CD4-positive, alpha-beta T cell treated with Interleukin-2 at 100 ng/mL for 4 hours (primary cell): ENCODE measurements at regions not wholly inside any gene's neighbourhood (a gene's known extent, or its start where the extent isn't known, plus 50 kb on each side); places are given as distances from the start of the nearest gene placed in this dataset.

ENCODE experiments used
- DNase-seq: peaks from one replicate; pipeline ENCODE4 v3.0.0-alpha.2; 2020; ENCODE audit warnings: low spot score

- no peak for DNase-seq
Observed at GRCh38 chr4:120431180-120431579, 364.5 kb upstream of the MAD2L1 start.

- no peak for DNase-seq
Observed at GRCh38 chr4:120418146-120418545, 351.5 kb upstream of the MAD2L1 start.

- DNase-seq: no peak
Observed at GRCh38 chr4:120415896-120416295, 349.2 kb upstream of the MAD2L1 start.

GRCh38 chr4:120406960-120407359, 340.3 kb upstream of the MAD2L1 start:
- DNase-seq: no peak

- no peak for DNase-seq
Observed at GRCh38 chr4:120403296-120403695, 336.6 kb upstream of the MAD2L1 start.

GRCh38 chr4:120400441-120400840, 333.8 kb upstream of the MAD2L1 start:
- no peak for DNase-seq

- DNase-seq: no peak
Observed at GRCh38 chr4:120399826-120400225, 333.2 kb upstream of the MAD2L1 start.

- no peak for DNase-seq
Observed at GRCh38 chr4:120395746-120396145, 329.1 kb upstream of the MAD2L1 start.

GRCh38 chr4:120355881-120356280, 289.2 kb upstream of the MAD2L1 start:
- no peak for DNase-seq

GRCh38 chr4:120354381-120354780, 287.7 kb upstream of the MAD2L1 start:
- no peak for DNase-seq

GRCh38 chr4:120353235-120353634, 286.6 kb upstream of the MAD2L1 start:
- no peak for DNase-seq

- DNase-seq: no peak
Observed at GRCh38 chr4:120352739-120353138, 286.1 kb upstream of the MAD2L1 start.

GRCh38 chr4:120348948-120349347, 282.3 kb upstream of the MAD2L1 start:
- DNase-seq: no peak

GRCh38 chr4:120348521-120348920, 281.9 kb upstream of the MAD2L1 start:
- DNase-seq: no peak

GRCh38 chr4:120331486-120332370, 265.1 kb upstream of the MAD2L1 start:
- no peak for DNase-seq

GRCh38 chr4:120329386-120329785, 262.7 kb upstream of the MAD2L1 start:
- DNase-seq: no peak

GRCh38 chr4:120327276-120327675, 260.6 kb upstream of the MAD2L1 start:
- DNase-seq: no peak

- no peak for DNase-seq
Observed at GRCh38 chr4:120319046-120319767, 252.6 kb upstream of the MAD2L1 start.

- no peak for DNase-seq
Observed at GRCh38 chr4:120318196-120318846, 251.7 kb upstream of the MAD2L1 start.

GRCh38 chr4:120317713-120318112, 251.1 kb upstream of the MAD2L1 start:
- DNase-seq: no peak

GRCh38 chr4:120316416-120316815, 249.8 kb upstream of the MAD2L1 start:
- no peak for DNase-seq

GRCh38 chr4:120314969-120315368, 248.3 kb upstream of the MAD2L1 start:
- DNase-seq: no peak

- no peak for DNase-seq
Observed at GRCh38 chr4:120304801-120305200, 238.2 kb upstream of the MAD2L1 start.
